SK-N-SH treated with all-trans-retinoic acid at 6 μM for 48 hours (cell line): ENCODE measurements at regions not wholly inside any gene's neighbourhood (a gene's known extent, or its start where the extent isn't known, plus 50 kb on each side); places are given as distances from the start of the nearest gene placed in this dataset.

ENCODE experiments used
- ATAC-seq: fragments of 200-7000 bp; cut with Tn5 transposase; 3 replicates; pipeline ENCODE4 v1.9.1; 2020; ENCODE audit warnings: mild to moderate bottlenecking, moderate library complexity
- ARNTL ChIP-seq: fragments of 450-650 bp; formaldehyde crosslinking; IDR thresholded peaks from 2 replicates; pipeline ENCODE4 v1.5.0; 2020; ENCODE audit warnings: low read depth, mild to moderate bottlenecking, moderate library complexity, borderline replicate concordance
- BACH2 ChIP-seq: fragments of 250-450 bp; sonication (Bioruptor Pico); IDR thresholded peaks from 2 replicates; pipeline ENCODE4 v1.9.0; 2021; ENCODE audit warnings: mild to moderate bottlenecking, borderline replicate concordance
- CSDC2 ChIP-seq: fragments of 250-450 bp; sonication (Bioruptor Pico); IDR thresholded peaks from 2 replicates; pipeline ENCODE4 v1.5.0; 2020; ENCODE audit warnings: mild to moderate bottlenecking, moderate library complexity
- ESRRG ChIP-seq: fragments of 250-450 bp; sonication (Bioruptor Pico); IDR thresholded peaks from 2 replicates; pipeline ENCODE4 v1.6.1; 2021; ENCODE audit warnings: mild to moderate bottlenecking
- GLIS3 ChIP-seq: fragments of 250-450 bp; sonication (Bioruptor Pico); IDR thresholded peaks from 2 replicates; pipeline ENCODE4 v1.5.0; 2020; ENCODE audit warnings: mild to moderate bottlenecking, moderate library complexity
- OSR1 ChIP-seq: fragments of 250-450 bp; sonication (Bioruptor Pico); IDR thresholded peaks from 2 replicates; pipeline ENCODE4 v1.8.0; 2022; ENCODE audit warnings: moderate library complexity, mild to moderate bottlenecking, inconsistent platforms
- RARB ChIP-seq: fragments of 250-450 bp; sonication (Bioruptor Pico); IDR thresholded peaks from 2 replicates; pipeline ENCODE4 v1.8.0; 2021; ENCODE audit warnings: mild to moderate bottlenecking, moderate library complexity
- SNAI2 ChIP-seq: fragments of 250-450 bp; sonication (Bioruptor Pico); IDR thresholded peaks from 2 replicates; pipeline ENCODE4 v1.5.0; 2020; ENCODE audit warnings: mild to moderate bottlenecking, moderate library complexity
- TCF4 ChIP-seq: fragments of 250-450 bp; sonication (Bioruptor Pico); IDR thresholded peaks from 2 replicates; pipeline ENCODE4 v1.8.0; 2021; ENCODE audit warnings: mild to moderate bottlenecking, moderate library complexity, borderline replicate concordance
- TOX ChIP-seq: fragments of 250-450 bp; sonication (Bioruptor Pico); IDR thresholded peaks from 2 replicates; pipeline ENCODE4 v1.8.0; 2021; ENCODE audit warnings: mild to moderate bottlenecking, moderate library complexity, borderline replicate concordance
- ZC3H10 ChIP-seq: fragments of 250-450 bp; sonication (Bioruptor Pico); IDR thresholded peaks from 2 replicates; pipeline ENCODE4 v1.5.1; 2021; ENCODE audit warnings: mild to moderate bottlenecking, moderate library complexity
- ZFP3 ChIP-seq: fragments of 250-450 bp; sonication (Bioruptor Pico); IDR thresholded peaks from 2 replicates; pipeline ENCODE4 v1.5.0; 2020; ENCODE audit warnings: mild to moderate bottlenecking, moderate library complexity
- ZNF565 ChIP-seq: fragments of 450-650 bp; formaldehyde crosslinking; conservative IDR thresholded peaks from 2 replicates; pipeline ENCODE4 v1.5.0; 2020; ENCODE audit warnings: low read depth, mild to moderate bottlenecking, moderate library complexity
- ZNF70 ChIP-seq: fragments of 450-650 bp; formaldehyde crosslinking; IDR thresholded peaks from 2 replicates; pipeline ENCODE4 v1.5.0; 2020; ENCODE audit warnings: mild to moderate bottlenecking, moderate library complexity
- ZNF8 ChIP-seq: fragments of 450-650 bp; formaldehyde crosslinking; IDR thresholded peaks from 2 replicates; pipeline ENCODE4 v1.5.0; 2020; ENCODE audit warnings: mild to moderate bottlenecking, moderate library complexity
- TF ChIP-seq, protein P1 (sequence below): fragments of 250-450 bp; sonication (Bioruptor Pico); IDR thresholded peaks from 2 replicates; pipeline ENCODE4 v1.8.0; 2020; ENCODE audit warnings: mild to moderate bottlenecking, moderate library complexity, borderline replicate concordance
- TF ChIP-seq, protein P2 (sequence below): fragments of 250-450 bp; sonication (Bioruptor Pico); IDR thresholded peaks from 2 replicates; pipeline ENCODE4 v1.8.0; 2021; ENCODE audit warnings: low read depth, mild to moderate bottlenecking, moderate library complexity, borderline replicate concordance
- TF ChIP-seq, protein P3 (sequence below): fragments of 250-450 bp; sonication (Bioruptor Pico); IDR thresholded peaks from 2 replicates; pipeline ENCODE4 v1.5.0; 2020; ENCODE audit warnings: mild to moderate bottlenecking, moderate library complexity
- TF ChIP-seq, protein P4 (sequence below): fragments of 250-450 bp; sonication (Bioruptor Pico); IDR thresholded peaks from 2 replicates; pipeline ENCODE4 v1.5.1; 2020; ENCODE audit warnings: low read depth, mild to moderate bottlenecking, moderate library complexity
- TF ChIP-seq, protein P5 (sequence below): fragments of 250-450 bp; sonication (Bioruptor Pico); IDR thresholded peaks from 2 replicates; pipeline ENCODE4 v1.5.1; 2021; ENCODE audit warnings: mild to moderate bottlenecking, moderate library complexity

DNA sequence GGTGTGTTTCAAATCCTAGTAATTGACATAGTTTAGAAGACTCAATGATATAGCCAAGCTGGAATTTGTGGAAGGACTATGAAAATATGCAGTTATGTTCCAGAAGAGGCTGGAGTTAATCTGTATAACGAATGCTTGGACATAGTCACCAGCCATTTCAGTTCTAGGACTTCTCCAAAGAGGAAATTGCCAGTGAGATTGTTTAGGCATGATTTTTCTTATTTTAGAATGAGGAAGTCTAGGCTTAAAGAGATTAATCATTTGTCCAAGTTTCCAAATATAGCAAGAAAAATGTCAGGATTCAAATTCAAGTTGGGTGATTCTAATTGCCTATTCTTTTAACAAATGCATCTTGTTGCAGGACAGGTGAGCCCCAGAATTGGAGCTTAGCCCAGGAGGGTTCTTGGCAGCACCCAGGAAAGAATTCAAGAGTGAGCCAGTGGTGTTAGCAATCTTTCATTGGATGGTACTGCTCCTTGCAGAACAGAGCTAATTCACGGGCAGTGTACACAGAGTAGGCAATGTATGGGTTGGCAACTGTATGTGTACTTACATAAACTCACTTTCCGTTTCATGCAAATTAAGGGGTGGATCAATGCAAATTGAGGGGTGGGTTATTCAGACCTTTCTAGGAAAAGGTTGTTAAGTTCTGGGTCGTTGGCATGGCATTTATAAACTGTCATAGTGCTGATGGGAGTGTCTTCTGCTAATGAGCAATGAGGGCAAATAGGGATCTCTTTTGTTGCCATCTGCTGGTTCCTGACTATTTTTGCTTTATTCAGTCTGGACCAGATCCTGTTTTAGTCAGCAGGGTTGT is 763.1 kb upstream of the SLITRK1 start (continued):
- TF ChIP-seq, protein P1, sequence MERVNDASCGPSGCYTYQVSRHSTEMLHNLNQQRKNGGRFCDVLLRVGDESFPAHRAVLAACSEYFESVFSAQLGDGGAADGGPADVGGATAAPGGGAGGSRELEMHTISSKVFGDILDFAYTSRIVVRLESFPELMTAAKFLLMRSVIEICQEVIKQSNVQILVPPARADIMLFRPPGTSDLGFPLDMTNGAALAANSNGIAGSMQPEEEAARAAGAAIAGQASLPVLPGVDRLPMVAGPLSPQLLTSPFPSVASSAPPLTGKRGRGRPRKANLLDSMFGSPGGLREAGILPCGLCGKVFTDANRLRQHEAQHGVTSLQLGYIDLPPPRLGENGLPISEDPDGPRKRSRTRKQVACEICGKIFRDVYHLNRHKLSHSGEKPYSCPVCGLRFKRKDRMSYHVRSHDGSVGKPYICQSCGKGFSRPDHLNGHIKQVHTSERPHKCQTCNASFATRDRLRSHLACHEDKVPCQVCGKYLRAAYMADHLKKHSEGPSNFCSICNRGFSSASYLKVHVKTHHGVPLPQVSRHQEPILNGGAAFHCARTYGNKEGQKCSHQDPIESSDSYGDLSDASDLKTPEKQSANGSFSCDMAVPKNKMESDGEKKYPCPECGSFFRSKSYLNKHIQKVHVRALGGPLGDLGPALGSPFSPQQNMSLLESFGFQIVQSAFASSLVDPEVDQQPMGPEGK (CRISPR knock-in tag), result no peak
- TF ChIP-seq TOX (CRISPR knock-in tag) (no peak), ZNF565 (CRISPR knock-in tag) (no peak), ZFP3 (no peak), ZNF8 (CRISPR knock-in tag) (no peak)

DNA sequence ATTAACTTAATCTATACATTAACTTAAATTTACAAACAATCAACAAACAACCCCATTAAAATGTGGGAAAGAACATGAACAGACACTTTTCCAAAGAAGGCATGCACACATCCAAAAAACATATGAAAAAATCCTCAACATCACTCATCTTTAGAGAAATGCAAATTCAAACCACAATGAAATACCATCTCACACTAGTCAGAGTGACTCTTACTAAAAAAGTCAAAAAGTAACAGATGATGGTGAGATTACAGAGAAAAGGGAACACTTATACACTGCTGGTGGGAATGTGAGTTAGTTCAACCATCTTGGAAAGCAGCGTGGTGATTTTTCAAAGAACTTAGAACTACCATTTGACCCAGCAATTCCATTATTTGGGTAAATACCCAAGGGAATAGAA is 759.2 kb upstream of the SLITRK1 start:
- ATAC-seq, result no peak
- no peak for TF ChIP-seq ARNTL (CRISPR knock-in tag)
- TF ChIP-seq RARB (CRISPR knock-in tag), result no peak
- no peak for TF ChIP-seq TCF4 (CRISPR knock-in tag)
- no peak for TF ChIP-seq ESRRG (CRISPR knock-in tag)
- no peak for TF ChIP-seq CSDC2 (CRISPR knock-in tag)
- TF ChIP-seq SNAI2 (CRISPR knock-in tag), result no peak
- TF ChIP-seq OSR1 (CRISPR knock-in tag), result no peak
- no peak for TF ChIP-seq ZFP3
- TF ChIP-seq, protein P2, sequence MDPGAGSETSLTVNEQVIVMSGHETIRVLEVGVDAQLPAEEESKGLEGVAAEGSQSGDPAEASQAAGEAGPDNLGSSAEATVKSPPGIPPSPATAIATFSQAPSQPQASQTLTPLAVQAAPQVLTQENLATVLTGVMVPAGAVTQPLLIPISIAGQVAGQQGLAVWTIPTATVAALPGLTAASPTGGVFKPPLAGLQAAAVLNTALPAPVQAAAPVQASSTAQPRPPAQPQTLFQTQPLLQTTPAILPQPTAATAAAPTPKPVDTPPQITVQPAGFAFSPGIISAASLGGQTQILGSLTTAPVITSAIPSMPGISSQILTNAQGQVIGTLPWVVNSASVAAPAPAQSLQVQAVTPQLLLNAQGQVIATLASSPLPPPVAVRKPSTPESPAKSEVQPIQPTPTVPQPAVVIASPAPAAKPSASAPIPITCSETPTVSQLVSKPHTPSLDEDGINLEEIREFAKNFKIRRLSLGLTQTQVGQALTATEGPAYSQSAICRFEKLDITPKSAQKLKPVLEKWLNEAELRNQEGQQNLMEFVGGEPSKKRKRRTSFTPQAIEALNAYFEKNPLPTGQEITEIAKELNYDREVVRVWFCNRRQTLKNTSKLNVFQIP (CRISPR knock-in tag), result no peak
- no peak for TF ChIP-seq GLIS3
- TF ChIP-seq, protein P3, sequence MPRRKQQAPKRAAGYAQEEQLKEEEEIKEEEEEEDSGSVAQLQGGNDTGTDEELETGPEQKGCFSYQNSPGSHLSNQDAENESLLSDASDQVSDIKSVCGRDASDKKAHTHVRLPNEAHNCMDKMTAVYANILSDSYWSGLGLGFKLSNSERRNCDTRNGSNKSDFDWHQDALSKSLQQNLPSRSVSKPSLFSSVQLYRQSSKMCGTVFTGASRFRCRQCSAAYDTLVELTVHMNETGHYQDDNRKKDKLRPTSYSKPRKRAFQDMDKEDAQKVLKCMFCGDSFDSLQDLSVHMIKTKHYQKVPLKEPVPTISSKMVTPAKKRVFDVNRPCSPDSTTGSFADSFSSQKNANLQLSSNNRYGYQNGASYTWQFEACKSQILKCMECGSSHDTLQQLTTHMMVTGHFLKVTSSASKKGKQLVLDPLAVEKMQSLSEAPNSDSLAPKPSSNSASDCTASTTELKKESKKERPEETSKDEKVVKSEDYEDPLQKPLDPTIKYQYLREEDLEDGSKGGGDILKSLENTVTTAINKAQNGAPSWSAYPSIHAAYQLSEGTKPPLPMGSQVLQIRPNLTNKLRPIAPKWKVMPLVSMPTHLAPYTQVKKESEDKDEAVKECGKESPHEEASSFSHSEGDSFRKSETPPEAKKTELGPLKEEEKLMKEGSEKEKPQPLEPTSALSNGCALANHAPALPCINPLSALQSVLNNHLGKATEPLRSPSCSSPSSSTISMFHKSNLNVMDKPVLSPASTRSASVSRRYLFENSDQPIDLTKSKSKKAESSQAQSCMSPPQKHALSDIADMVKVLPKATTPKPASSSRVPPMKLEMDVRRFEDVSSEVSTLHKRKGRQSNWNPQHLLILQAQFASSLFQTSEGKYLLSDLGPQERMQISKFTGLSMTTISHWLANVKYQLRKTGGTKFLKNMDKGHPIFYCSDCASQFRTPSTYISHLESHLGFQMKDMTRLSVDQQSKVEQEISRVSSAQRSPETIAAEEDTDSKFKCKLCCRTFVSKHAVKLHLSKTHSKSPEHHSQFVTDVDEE (CRISPR knock-in tag), result no peak
- no peak for TF ChIP-seq TOX (CRISPR knock-in tag)
- TF ChIP-seq, protein P4, sequence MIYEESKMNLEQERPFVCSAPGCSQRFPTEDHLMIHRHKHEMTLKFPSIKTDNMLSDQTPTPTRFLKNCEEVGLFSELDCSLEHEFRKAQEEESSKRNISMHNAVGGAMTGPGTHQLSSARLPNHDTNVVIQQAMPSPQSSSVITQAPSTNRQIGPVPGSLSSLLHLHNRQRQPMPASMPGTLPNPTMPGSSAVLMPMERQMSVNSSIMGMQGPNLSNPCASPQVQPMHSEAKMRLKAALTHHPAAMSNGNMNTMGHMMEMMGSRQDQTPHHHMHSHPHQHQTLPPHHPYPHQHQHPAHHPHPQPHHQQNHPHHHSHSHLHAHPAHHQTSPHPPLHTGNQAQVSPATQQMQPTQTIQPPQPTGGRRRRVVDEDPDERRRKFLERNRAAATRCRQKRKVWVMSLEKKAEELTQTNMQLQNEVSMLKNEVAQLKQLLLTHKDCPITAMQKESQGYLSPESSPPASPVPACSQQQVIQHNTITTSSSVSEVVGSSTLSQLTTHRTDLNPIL, result no peak
- TF ChIP-seq ZNF8 (CRISPR knock-in tag), result no peak
- TF ChIP-seq ZNF70, result no peak
- TF ChIP-seq ZNF565 (CRISPR knock-in tag), result no peak

DNA sequence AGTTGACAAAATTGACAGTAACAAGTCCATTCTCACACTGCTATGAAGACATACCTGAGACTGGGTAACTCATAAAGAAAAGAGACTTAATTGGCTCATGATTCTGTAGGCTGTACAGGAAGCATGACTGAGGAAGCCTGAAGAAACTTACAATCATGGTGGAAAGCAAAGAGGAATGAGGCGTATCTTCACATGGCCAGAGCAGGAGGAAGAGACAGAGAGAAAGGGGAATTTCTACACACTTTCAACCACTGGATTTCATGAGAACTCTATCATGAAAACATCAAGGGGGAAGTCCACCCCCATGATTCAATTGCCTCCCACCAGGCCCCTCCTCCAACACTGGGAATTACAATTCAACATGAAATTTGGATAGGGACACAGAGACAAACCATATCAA is 758.4 kb upstream of the SLITRK1 start:
- no peak for ATAC-seq
- TF ChIP-seq GLIS3 (no peak), ZC3H10 (no peak), RARB (CRISPR knock-in tag) (no peak), ZNF565 (CRISPR knock-in tag) (no peak), OSR1 (CRISPR knock-in tag) (no peak), ESRRG (CRISPR knock-in tag) (no peak), SNAI2 (CRISPR knock-in tag) (no peak), ZFP3 (no peak), ZNF70 (no peak), BACH2 (CRISPR knock-in tag) (no peak)
- TF ChIP-seq, protein P4, result no peak
- TF ChIP-seq, protein P3 (CRISPR knock-in tag), result no peak
- TF ChIP-seq, protein P1 (CRISPR knock-in tag), result no peak
- TF ChIP-seq, protein P5, sequence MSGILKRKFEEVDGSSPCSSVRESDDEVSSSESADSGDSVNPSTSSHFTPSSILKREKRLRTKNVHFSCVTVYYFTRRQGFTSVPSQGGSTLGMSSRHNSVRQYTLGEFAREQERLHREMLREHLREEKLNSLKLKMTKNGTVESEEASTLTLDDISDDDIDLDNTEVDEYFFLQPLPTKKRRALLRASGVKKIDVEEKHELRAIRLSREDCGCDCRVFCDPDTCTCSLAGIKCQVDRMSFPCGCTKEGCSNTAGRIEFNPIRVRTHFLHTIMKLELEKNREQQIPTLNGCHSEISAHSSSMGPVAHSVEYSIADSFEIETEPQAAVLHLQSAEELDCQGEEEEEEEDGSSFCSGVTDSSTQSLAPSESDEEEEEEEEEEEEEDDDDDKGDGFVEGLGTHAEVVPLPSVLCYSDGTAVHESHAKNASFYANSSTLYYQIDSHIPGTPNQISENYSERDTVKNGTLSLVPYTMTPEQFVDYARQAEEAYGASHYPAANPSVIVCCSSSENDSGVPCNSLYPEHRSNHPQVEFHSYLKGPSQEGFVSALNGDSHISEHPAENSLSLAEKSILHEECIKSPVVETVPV (CRISPR knock-in tag), result no peak
